ENCODE measurements at regions not wholly inside any gene's neighbourhood (a gene's known extent, or its start where the extent isn't known, plus 50 kb on each side); places are given as distances from the start of the nearest gene placed in this dataset.
A peak's percentile ranks its signal among the peaks of the same experiment; 100 is the strongest.
"Not testable (repeated sequence)": the region's sequence is repeated elsewhere in the genome, so short reads cannot be mapped to it uniquely, and the experiment has no call there.

- DNase-seq, result not testable (repeated sequence)
Observed at GRCh38 chr7:150047329-150047728, 173.6 kb downstream of the ATP6V0E2 start.

GRCh38 chr7:150047772-150048171 is 174.0 kb downstream of the ATP6V0E2 start:
- not testable (repeated sequence) for DNase-seq

GRCh38 chr7:150048244-150049011 is 174.7 kb downstream of the ATP6V0E2 start:
- not testable (repeated sequence) for DNase-seq

- DNase-seq, result peak; percentile 51
Observed at GRCh38 chr7:150049012-150049655, 175.4 kb downstream of the ATP6V0E2 start.

GRCh38 chr7:150053396-150053795 is 179.6 kb downstream of the ATP6V0E2 start:
- DNase-seq, result not testable (repeated sequence)

- not testable (repeated sequence) for DNase-seq
Observed at GRCh38 chr7:150054242-150054641, 180.5 kb downstream of the ATP6V0E2 start.

- DNase-seq, result not testable (repeated sequence)
Observed at GRCh38 chr7:150060259-150061221, 186.8 kb downstream of the ATP6V0E2 start.

- DNase-seq, result not testable (repeated sequence)
Observed at GRCh38 chr7:150063195-150063594, 189.4 kb downstream of the ATP6V0E2 start.

- not testable (repeated sequence) for DNase-seq
Observed at GRCh38 chr7:150069555-150070313, 196.0 kb downstream of the ATP6V0E2 start.

GRCh38 chr7:150077543-150077942 is 203.8 kb downstream of the ATP6V0E2 start:
- DNase-seq, result not testable (repeated sequence)

- not testable (repeated sequence) for DNase-seq
Observed at GRCh38 chr7:150081865-150082264, 208.1 kb downstream of the ATP6V0E2 start.

- DNase-seq, result not testable (repeated sequence)
Observed at GRCh38 chr7:150084724-150085123, 211.0 kb downstream of the ATP6V0E2 start.

- not testable (repeated sequence) for DNase-seq
Observed at GRCh38 chr7:150087478-150087877, 213.7 kb downstream of the ATP6V0E2 start.

GRCh38 chr7:150089139-150089538 is 215.4 kb downstream of the ATP6V0E2 start:
- DNase-seq, result not testable (repeated sequence)

GRCh38 chr7:150090776-150091175 is 217.0 kb downstream of the ATP6V0E2 start:
- not testable (repeated sequence) for DNase-seq

- not testable (repeated sequence) for DNase-seq
Observed at GRCh38 chr7:150093897-150094296, 220.1 kb downstream of the ATP6V0E2 start.

- not testable (repeated sequence) for DNase-seq
Observed at GRCh38 chr7:150096213-150096994, 222.6 kb downstream of the ATP6V0E2 start.

GRCh38 chr7:150098592-150098991 is 224.6 kb upstream of the LRRC61 start:
- DNase-seq, result not testable (repeated sequence)

GRCh38 chr7:150101282-150101681 is 221.9 kb upstream of the LRRC61 start:
- not testable (repeated sequence) for DNase-seq

GRCh38 chr7:150107283-150107682 is 215.9 kb upstream of the LRRC61 start:
- DNase-seq, result not testable (repeated sequence)

GRCh38 chr7:150110375-150110820 is 212.8 kb upstream of the LRRC61 start:
- not testable (repeated sequence) for DNase-seq

Data from NCI-H2107 (cell line).